ENCODE measurements at regions not wholly inside any gene's neighbourhood (a gene's known extent, or its start where the extent isn't known, plus 50 kb on each side); places are given as distances from the start of the nearest gene placed in this dataset.
"Not testable (repeated sequence)": the region's sequence is repeated elsewhere in the genome, so short reads cannot be mapped to it uniquely, and the experiment has no call there.

GRCh38 chr17:26881195-26881594 lies 412.7 kb upstream of the WSB1 start:
- H3K27ac Mint-ChIP-seq; H3K27me3 Mint-ChIP-seq (ENCODE audit: low read depth); intact Hi-C loops (cut with micrococcal nuclease); CTCF ChIA-PET; H3K4me3 Mint-ChIP-seq; H3K36me3 Mint-ChIP-seq (ENCODE audit: low read depth); H3K9me3 Mint-ChIP-seq; H3K4me1 Mint-ChIP-seq (ENCODE audit: low read depth); DNase-seq: not testable (repeated sequence)

GRCh38 chr17:26882097-26882761 lies 411.7 kb upstream of the WSB1 start:
- H3K4me3 Mint-ChIP-seq; H3K27ac Mint-ChIP-seq; DNase-seq; H3K36me3 Mint-ChIP-seq (ENCODE audit: low read depth); intact Hi-C loops (cut with micrococcal nuclease); H3K27me3 Mint-ChIP-seq (ENCODE audit: low read depth); H3K4me1 Mint-ChIP-seq (ENCODE audit: low read depth); CTCF ChIA-PET; H3K9me3 Mint-ChIP-seq: not testable (repeated sequence)

- H3K4me3 Mint-ChIP-seq; CTCF ChIA-PET; intact Hi-C loops (cut with micrococcal nuclease); H3K9me3 Mint-ChIP-seq; H3K27me3 Mint-ChIP-seq (ENCODE audit: low read depth); H3K4me1 Mint-ChIP-seq (ENCODE audit: low read depth); H3K36me3 Mint-ChIP-seq (ENCODE audit: low read depth); H3K27ac Mint-ChIP-seq; DNase-seq: not testable (repeated sequence)
Observed at GRCh38 chr17:26883878-26884740, 409.8 kb upstream of the WSB1 start.

- intact Hi-C loops (cut with micrococcal nuclease): not testable (repeated sequence)
Observed at GRCh38 chr17:26884741-26885059, 409.2 kb upstream of the WSB1 start.

GRCh38 chr17:26885244-26885970 lies 408.5 kb upstream of the WSB1 start:
- H3K27ac Mint-ChIP-seq; H3K27me3 Mint-ChIP-seq (ENCODE audit: low read depth); H3K4me1 Mint-ChIP-seq (ENCODE audit: low read depth); intact Hi-C loops (cut with micrococcal nuclease); H3K36me3 Mint-ChIP-seq (ENCODE audit: low read depth); H3K4me3 Mint-ChIP-seq; H3K9me3 Mint-ChIP-seq; DNase-seq: not testable (repeated sequence)
- CTCF ChIA-PET: interaction anchor here (0.7 kb wide), 2 partner anchors 281 to 965 kb away, joined by 3 read pairs; no protein-coding TSS in a partner anchor

More at GRCh38 chr17:26884741-26885059, 409.2 kb upstream of the WSB1 start:
- H3K27ac Mint-ChIP-seq; H3K4me3 Mint-ChIP-seq; H3K36me3 Mint-ChIP-seq (ENCODE audit: low read depth); H3K9me3 Mint-ChIP-seq; H3K4me1 Mint-ChIP-seq (ENCODE audit: low read depth); DNase-seq; H3K27me3 Mint-ChIP-seq (ENCODE audit: low read depth); CTCF ChIA-PET: not testable (repeated sequence)
